Neural crest cell (in vitro differentiated cells): ENCODE measurements at regions not wholly inside any gene's neighbourhood (a gene's known extent, or its start where the extent isn't known, plus 50 kb on each side); places are given as distances from the start of the nearest gene placed in this dataset.

Source experiments
- DNase-seq: peaks from one replicate; pipeline ENCODE4 v3.0.0; 2021; ENCODE audit warnings: low read depth, mixed read lengths, low spot score
- H3K27ac Mint-ChIP-seq: one replicate; pipeline ENCODE4 v1.8.0; 2021; ENCODE audit warnings: mild to moderate bottlenecking, mixed read lengths; ENCODE audit not compliant: unreplicated experiment
- H3K27me3 Mint-ChIP-seq: 2 replicates; pipeline ENCODE4 v1.8.0; 2021; ENCODE audit warnings: low read depth, mild to moderate bottlenecking, mixed read lengths
- H3K36me3 Mint-ChIP-seq: 2 replicates; pipeline ENCODE4 v1.8.0; 2021; ENCODE audit warnings: low read depth, mild to moderate bottlenecking, mixed read lengths
- H3K4me1 Mint-ChIP-seq: 2 replicates; pipeline ENCODE4 v1.8.0; 2021; ENCODE audit warnings: mixed read lengths
- H3K4me3 Mint-ChIP-seq: one replicate; pipeline ENCODE4 v1.8.0; 2021; ENCODE audit warnings: mild to moderate bottlenecking, mixed read lengths
- H3K9me3 Mint-ChIP-seq: 2 replicates; pipeline ENCODE4 v1.8.0; 2021; ENCODE audit warnings: mixed read lengths
- CTCF ChIP-seq: fragments of 200-600 bp; sonication (generic); conservative IDR thresholded peaks from 2 replicates; pipeline ENCODE4 v1.5.0; 2021; ENCODE audit warnings: antibody characterized with exemption, mild to moderate bottlenecking

- Mint-ChIP-seq H3K27ac (no peak overlapping the region), H3K27me3 (peaks cover 3% of the 10 kb centered on the region), H3K9me3 (no peaks in the 10 kb centered on the region), H3K4me1 (no peaks in the 10 kb centered on the region), H3K36me3 (no peaks in the 10 kb centered on the region), H3K4me3 (no peak overlapping the region)
- no peak for DNase-seq
- TF ChIP-seq CTCF = no peak
Observed at GRCh38 chr11:86861810-86862209, 61.5 kb downstream of the PRSS23 start.

GRCh38 chr11:86863476-86863875 is 63.1 kb downstream of the PRSS23 start:
- H3K27ac Mint-ChIP-seq = no peak overlapping the region
- DNase-seq = no peak
- no peaks in the 10 kb centered on the region for H3K36me3 Mint-ChIP-seq
- no peaks in the 10 kb centered on the region for H3K4me1 Mint-ChIP-seq
- no peaks in the 10 kb centered on the region for H3K27me3 Mint-ChIP-seq
- H3K4me3 Mint-ChIP-seq = no peak overlapping the region
- no peak for TF ChIP-seq CTCF
- no peaks in the 10 kb centered on the region for H3K9me3 Mint-ChIP-seq

- no peak overlapping the region for H3K4me3 Mint-ChIP-seq
- no peaks in the 10 kb centered on the region for H3K36me3 Mint-ChIP-seq
- H3K27me3 Mint-ChIP-seq = no peaks in the 10 kb centered on the region
- H3K9me3 Mint-ChIP-seq = no peaks in the 10 kb centered on the region
- TF ChIP-seq CTCF = no peak
- H3K4me1 Mint-ChIP-seq = peaks cover 4% of the 10 kb centered on the region
- DNase-seq = no peak
- no peak overlapping the region for H3K27ac Mint-ChIP-seq
Observed at GRCh38 chr11:86865436-86865835, 65.1 kb downstream of the PRSS23 start.

- DNase-seq = no peak
- Mint-ChIP-seq H3K27me3 (no peaks in the 10 kb centered on the region), H3K4me1 (peaks cover 4% of the 10 kb centered on the region), H3K36me3 (no peaks in the 10 kb centered on the region), H3K9me3 (no peaks in the 10 kb centered on the region), H3K4me3 (no peak overlapping the region), H3K27ac (no peak overlapping the region)
- TF ChIP-seq CTCF = no peak
Observed at GRCh38 chr11:86869531-86869930, 69.2 kb downstream of the PRSS23 start.

GRCh38 chr11:86869966-86870570 is 69.7 kb downstream of the PRSS23 start:
- Mint-ChIP-seq H3K4me1 (peaks cover 4% of the 10 kb centered on the region), H3K27ac (no peak overlapping the region), H3K36me3 (no peaks in the 10 kb centered on the region), H3K9me3 (no peaks in the 10 kb centered on the region), H3K4me3 (no peak overlapping the region), H3K27me3 (no peaks in the 10 kb centered on the region)
- TF ChIP-seq CTCF = peak; percentile 85
- DNase-seq = peak; percentile 70
